Anterior cingulate cortex (tissue), 58 donors: ENCODE measurements at regions not wholly inside any gene's neighbourhood (a gene's known extent, or its start where the extent isn't known, plus 50 kb on each side); places are given as distances from the start of the nearest gene placed in this dataset.
A peak's percentile ranks its signal among the peaks of the same experiment; 100 is the strongest.

Experiments used
- DNase-seq, 58 donors: peaks; one replicate each; lab custom pipeline; 2025; lab: John Stamatoyannopoulos, UW

GRCh38 chr7:118009419-118009818, 136.2 kb upstream of the CTTNBP2 start:
- no peak for DNase-seq

- DNase-seq: no peak
Observed at GRCh38 chr7:118011652-118012051, 138.4 kb upstream of the CTTNBP2 start.

- DNase-seq: peak in 6 of 58 donors; percentile 3 to 61 (median 10)
Observed at GRCh38 chr7:118013252-118014010, 140.2 kb upstream of the CTTNBP2 start.

- DNase-seq: no peak
Observed at GRCh38 chr7:118022546-118022945, 149.3 kb upstream of the CTTNBP2 start.

- DNase-seq: no peak
Observed at GRCh38 chr7:118026791-118027190, 153.6 kb upstream of the CTTNBP2 start.

- no peak for DNase-seq
Observed at GRCh38 chr7:118028226-118028625, 155.0 kb upstream of the CTTNBP2 start.

- DNase-seq: no peak
Observed at GRCh38 chr7:118029826-118030422, 154.0 kb upstream of the LSM8 start.

- DNase-seq: no peak
Observed at GRCh38 chr7:118033273-118033672, 150.7 kb upstream of the LSM8 start.

GRCh38 chr7:118039963-118040489, 143.9 kb upstream of the LSM8 start:
- DNase-seq: no peak

GRCh38 chr7:118040562-118040961, 143.4 kb upstream of the LSM8 start:
- no peak for DNase-seq

GRCh38 chr7:118041251-118041878, 142.6 kb upstream of the LSM8 start:
- peak in 2 of 58 donors; percentile 1 to 36 for DNase-seq

GRCh38 chr7:118045629-118046028, 138.3 kb upstream of the LSM8 start:
- DNase-seq: no peak

- no peak for DNase-seq
Observed at GRCh38 chr7:118046086-118046485, 137.9 kb upstream of the LSM8 start.

- no peak for DNase-seq
Observed at GRCh38 chr7:118046801-118047200, 137.2 kb upstream of the LSM8 start.

GRCh38 chr7:118052336-118052735, 131.6 kb upstream of the LSM8 start:
- DNase-seq: no peak

GRCh38 chr7:118053353-118053752, 130.6 kb upstream of the LSM8 start:
- peak in 2 of 58 donors; percentile 0 to 58 for DNase-seq

- DNase-seq: no peak
Observed at GRCh38 chr7:118054529-118054928, 129.4 kb upstream of the LSM8 start.

- DNase-seq: no peak
Observed at GRCh38 chr7:118055647-118056046, 128.3 kb upstream of the LSM8 start.

GRCh38 chr7:118057404-118057803, 126.6 kb upstream of the LSM8 start:
- no peak for DNase-seq

GRCh38 chr7:118059209-118059608, 124.8 kb upstream of the LSM8 start:
- DNase-seq: no peak

- DNase-seq: no peak
Observed at GRCh38 chr7:118060692-118061091, 123.3 kb upstream of the LSM8 start.

- no peak for DNase-seq
Observed at GRCh38 chr7:118061386-118061785, 122.6 kb upstream of the LSM8 start.
